ENCODE measurements at regions not wholly inside any gene's neighbourhood (a gene's known extent, or its start where the extent isn't known, plus 50 kb on each side); places are given as distances from the start of the nearest gene placed in this dataset.

- no peak for TF ChIP-seq CTCF (IDR thresholded peaks at IDR 0.05; ENCODE audit: low read depth, low read length, missing control alignments)
- no peak overlapping the region for H3K4me3 ChIP-seq (replicated peaks; ENCODE audit: low read depth, low read length)
- no peak for DNase-seq (ENCODE audit: extremely low read depth, low read depth)
These were observed 653.5 kb upstream of the PTCHD4 start for GRCh38 chr6:48764286-48765044.

- H3K4me3 ChIP-seq (replicated peaks; ENCODE audit: low read depth, low read length), result no peak overlapping the region
- DNase-seq (ENCODE audit: extremely low read depth, low read depth), result no peak
- TF ChIP-seq CTCF (IDR thresholded peaks at IDR 0.05; ENCODE audit: low read depth, low read length, missing control alignments), result no peak
These were observed 646.7 kb upstream of the PTCHD4 start for GRCh38 chr6:48757661-48758060.

- TF ChIP-seq CTCF (IDR thresholded peaks at IDR 0.05; ENCODE audit: low read depth, low read length, missing control alignments), result no peak
- H3K4me3 ChIP-seq (replicated peaks; ENCODE audit: low read depth, low read length), result no peak overlapping the region
- no peak for DNase-seq (ENCODE audit: extremely low read depth, low read depth)
These were observed 644.3 kb upstream of the PTCHD4 start for GRCh38 chr6:48755315-48755714.

GRCh38 chr6:48754641-48755040, 643.6 kb upstream of the PTCHD4 start:
- TF ChIP-seq CTCF (IDR thresholded peaks at IDR 0.05; ENCODE audit: low read depth, low read length, missing control alignments), result no peak
- H3K4me3 ChIP-seq (replicated peaks; ENCODE audit: low read depth, low read length), result no peak overlapping the region

GRCh38 chr6:48750861-48751260, 639.9 kb upstream of the PTCHD4 start:
- H3K4me3 ChIP-seq (replicated peaks; ENCODE audit: low read depth, low read length), result no peak overlapping the region
- no peak for DNase-seq (ENCODE audit: extremely low read depth, low read depth)
- no peak for TF ChIP-seq CTCF (IDR thresholded peaks at IDR 0.05; ENCODE audit: low read depth, low read length, missing control alignments)

More at GRCh38 chr6:48754641-48755040, 643.6 kb upstream of the PTCHD4 start:
- DNase-seq (ENCODE audit: extremely low read depth, low read depth), result no peak

GRCh38 chr6:48747471-48747870, 636.5 kb upstream of the PTCHD4 start:
- DNase-seq (ENCODE audit: extremely low read depth, low read depth), result no peak
- TF ChIP-seq CTCF (IDR thresholded peaks at IDR 0.05; ENCODE audit: low read depth, low read length, missing control alignments), result no peak
- no peak overlapping the region for H3K4me3 ChIP-seq (replicated peaks; ENCODE audit: low read depth, low read length)

- DNase-seq (ENCODE audit: extremely low read depth, low read depth), result no peak
- no peak for TF ChIP-seq CTCF (IDR thresholded peaks at IDR 0.05; ENCODE audit: low read depth, low read length, missing control alignments)
- no peak overlapping the region for H3K4me3 ChIP-seq (replicated peaks; ENCODE audit: low read depth, low read length)
These were observed 636.0 kb upstream of the PTCHD4 start for GRCh38 chr6:48747040-48747439.
